ENCODE measurements at regions not wholly inside any gene's neighbourhood (a gene's known extent, or its start where the extent isn't known, plus 50 kb on each side); places are given as distances from the start of the nearest gene placed in this dataset.
A peak's percentile ranks its signal among the peaks of the same experiment; 100 is the strongest.
"Not testable (repeated sequence)": the region's sequence is repeated elsewhere in the genome, so short reads cannot be mapped to it uniquely, and the experiment has no call there.

DNA sequence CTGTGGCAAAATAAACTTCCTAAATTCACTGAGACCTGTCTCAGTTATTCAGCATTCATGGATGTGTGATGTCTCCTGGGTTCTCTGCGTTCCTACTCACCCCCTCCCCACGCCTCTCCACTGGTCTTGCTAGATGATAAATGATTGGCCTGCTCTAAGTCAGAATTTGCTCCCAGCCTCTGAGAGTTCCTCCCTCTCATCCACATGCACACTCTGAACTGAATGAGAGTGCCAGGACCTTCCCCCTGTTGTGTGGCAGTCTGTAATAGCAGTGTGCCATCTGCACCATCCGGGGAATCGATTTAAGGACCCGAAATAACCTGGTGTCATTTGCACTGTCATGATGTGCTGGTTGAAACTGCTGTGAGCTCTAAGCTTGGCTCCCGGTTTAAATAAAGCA, 135.8 kb upstream of the AFDN start:
- DNase-seq = no peak

DNA sequence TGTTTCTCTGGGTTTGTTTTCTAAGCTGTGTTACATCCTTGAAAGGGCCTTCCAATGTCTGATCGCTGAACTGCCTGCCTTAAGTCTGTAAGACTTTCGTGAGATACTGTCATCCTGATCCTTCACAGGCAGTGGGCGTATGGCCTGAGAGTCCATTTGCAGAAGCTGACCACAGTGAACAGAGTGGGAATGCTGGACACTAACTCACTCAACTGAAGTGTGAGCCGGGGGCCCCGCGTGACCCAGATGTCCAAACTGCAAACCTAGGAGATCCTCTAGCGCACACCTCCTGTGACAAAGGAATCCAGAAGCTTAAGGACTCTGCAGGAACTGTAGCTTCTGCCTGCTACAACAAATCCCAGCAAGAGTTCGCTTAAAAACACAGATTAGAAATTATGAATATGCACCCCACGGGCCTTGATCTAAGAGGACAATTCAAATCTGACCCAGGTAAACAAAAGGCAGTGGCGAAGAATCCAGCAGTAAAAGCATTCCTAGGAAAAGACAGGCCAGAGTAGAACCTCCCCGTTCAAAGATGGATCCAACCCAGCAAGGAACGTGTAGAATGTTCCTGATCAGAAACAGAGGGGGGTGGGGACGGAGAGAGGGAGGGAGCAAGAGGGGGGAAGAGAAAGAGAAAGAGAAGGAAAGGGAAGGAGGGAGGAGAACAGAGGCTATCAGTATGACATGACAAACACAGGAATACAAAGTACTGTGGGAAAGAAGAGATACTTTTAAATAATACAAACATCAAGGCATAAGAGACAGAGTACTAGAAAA, 135.0 kb upstream of the AFDN start:
- DNase-seq = no peak

DNA sequence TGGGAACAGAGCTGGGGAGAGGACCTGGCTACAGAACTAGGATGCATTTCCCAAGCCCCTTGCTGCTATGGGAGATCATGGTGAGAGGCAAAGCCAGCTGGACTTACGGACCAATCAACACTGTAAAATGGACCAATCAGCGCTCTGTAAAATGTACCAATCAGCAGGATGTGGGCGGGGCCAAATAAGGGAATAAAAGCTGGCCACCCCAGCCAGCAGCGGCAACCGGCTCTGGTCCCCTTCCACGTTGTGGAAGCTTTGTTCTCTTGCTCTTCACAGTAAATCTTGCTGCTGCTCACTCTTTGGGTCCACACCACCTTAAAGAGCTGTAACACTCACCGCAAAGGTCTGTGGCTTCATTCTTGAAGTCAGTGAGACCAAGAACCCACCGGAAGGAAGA, 133.2 kb upstream of the AFDN start:
- DNase-seq = not testable (repeated sequence)

DNA sequence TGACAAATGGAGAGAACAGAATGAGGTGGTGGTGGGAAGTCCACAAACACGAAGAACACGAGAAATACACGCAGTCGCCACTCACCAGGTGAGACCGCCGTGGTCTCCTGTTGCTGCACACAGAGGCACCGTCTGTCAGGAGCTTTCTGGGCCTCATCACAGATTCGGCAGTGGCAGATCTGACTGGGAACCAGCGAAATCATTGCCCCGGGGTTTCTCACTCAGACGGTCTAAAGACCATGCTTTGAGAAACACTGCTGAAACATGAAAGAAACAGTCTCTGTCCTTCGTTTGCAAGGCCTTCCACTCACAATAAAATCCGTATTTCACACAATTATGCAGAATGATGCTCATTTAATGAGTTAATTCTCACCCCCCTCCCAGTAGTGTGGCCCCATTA, 130.9 kb upstream of the AFDN start:
- DNase-seq = no peak

DNA sequence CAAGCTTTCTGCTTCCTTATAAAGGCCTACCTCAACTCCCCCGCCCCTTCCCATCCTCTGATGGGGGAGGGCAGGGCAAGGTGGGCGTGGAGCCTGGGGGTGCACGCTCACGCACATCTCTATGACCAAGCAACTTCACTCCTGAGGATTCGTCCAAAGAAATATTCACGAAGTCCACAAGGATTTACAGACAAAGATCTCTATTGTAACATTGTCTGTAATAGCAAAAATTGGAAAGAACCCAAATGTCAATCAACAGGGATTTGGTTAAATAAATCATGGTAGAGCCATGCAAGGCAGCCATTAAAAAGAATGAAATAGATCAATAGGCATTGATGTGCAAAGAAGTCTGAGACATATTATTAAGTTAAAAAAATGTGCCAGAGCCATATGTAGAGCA, 130.4 kb upstream of the AFDN start:
- DNase-seq = no peak

DNA sequence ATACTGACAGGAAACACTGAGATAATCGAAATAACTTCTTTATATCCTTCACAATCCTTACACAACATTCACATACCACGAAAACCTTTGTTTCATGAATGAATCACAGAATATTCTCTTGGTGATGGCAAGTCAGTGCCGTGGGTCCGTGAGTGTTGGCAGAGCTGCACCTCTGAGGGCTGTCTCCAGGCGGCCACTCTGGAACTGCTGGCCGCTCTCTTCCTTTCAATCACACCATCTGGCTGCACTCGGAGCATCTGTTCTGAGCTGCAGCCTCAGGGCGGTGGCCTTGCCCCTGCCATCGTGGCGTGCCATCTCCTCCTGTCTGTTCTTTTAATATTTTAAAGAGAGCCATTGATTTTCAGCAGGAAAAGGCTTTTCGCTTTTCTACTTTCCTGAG, 129.4 kb upstream of the AFDN start:
- no peak for DNase-seq

- no peak for DNase-seq
These were observed 128.2 kb upstream of the AFDN start for GRCh38 chr6:167698540-167698939.

DNA sequence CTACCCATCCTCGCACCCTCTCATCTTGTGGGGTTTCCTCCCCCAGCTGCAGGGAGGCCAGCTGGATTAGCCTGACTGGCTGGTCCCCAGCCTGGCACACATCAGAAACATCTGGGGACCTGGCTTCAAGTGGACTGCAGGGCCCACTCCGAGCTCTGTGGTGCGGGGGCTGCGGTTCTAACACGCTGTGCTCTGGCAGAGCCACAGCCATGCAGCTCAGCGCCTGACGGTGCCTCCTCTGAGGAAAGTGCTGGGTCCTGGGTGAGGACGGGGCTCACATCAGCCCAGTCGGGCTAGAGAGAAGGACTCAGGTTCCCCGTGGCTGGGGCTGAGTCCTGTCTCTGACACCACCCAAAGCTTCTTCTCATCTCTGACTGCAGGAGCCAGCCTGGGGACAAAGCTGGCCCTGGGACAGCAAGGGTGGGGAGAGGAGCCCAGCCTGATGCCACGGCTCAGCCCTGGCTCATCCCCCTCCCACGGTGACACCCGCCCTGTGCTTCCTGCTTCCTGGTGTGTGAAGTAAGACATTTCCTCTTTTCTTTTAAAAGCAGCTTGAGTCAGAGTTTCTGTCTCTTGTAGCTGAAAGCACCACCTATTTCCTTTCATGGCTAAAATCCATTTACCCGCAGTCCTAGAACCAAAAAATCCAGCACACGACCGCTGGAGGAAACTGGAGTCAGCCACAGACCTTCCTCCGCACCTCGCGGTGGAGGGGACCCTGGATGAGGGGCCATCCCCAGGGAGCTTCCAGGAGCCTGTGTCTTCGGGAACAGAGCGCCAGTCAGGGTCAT, 127.4 kb upstream of the AFDN start:
- DNase-seq = peak; percentile 43

DNA sequence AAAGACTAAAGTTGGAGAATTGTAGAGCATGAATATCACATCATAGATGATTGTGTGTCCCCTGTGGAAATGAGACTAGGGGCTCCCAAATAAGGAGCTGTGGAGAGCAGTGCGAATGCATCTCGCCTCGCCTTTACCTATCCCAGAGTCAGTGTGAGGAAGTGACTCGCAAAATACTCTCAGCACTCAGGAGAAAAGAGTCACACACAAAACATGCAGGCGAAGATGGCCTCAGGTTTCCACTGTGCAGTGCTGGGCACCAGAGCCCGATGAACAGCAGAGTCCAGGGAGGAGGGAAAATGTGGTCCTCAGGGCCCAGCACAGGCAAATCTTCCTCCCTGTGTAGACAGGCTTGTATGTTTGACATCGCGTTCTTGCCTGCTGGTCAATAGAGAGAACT, 126.5 kb upstream of the AFDN start:
- DNase-seq = no peak

DNA sequence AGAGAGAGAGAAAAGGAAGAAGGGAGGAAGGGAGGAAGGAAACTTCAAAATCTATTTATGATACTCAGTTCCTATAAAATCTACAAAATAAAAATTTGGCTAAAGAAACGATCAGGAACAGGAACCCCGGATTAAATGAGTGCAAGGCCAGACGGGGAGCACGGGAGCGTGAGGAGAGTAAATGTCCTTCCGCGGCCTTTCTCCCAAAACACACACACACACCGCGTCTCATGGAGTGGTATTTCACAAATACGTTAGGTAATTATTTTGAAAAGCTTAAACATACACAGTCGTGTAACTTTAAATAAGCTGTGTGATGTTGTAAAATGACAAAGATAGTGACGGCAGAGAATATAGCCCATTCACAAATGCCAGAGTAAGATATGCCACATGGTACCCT, 125.7 kb upstream of the AFDN start:
- no peak for DNase-seq

- no peak for DNase-seq
These were observed 124.4 kb upstream of the AFDN start for GRCh38 chr6:167702241-167702827.

DNA sequence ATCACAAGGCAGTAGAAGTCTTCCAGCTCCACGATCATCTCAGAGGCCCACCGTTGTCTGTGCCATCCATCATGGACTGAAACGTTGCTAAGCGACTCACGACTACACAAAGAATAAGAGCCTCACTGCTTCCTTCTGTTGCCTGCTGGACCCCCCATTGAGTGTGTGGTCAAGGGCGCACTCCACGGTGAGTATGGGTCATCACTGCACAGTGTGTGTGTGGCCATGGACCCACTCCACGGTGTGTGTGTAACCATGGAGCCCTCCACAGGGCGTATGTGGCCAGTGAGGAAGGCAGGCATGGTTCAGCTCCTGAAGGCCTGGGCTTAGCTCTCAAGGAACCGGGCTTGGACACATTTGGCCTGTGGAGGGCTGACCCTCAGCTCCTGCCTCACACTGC, 123.4 kb upstream of the AFDN start:
- no peak for DNase-seq

GRCh38 chr6:167703781-167704180, 122.9 kb upstream of the AFDN start:
- DNase-seq = no peak

DNA sequence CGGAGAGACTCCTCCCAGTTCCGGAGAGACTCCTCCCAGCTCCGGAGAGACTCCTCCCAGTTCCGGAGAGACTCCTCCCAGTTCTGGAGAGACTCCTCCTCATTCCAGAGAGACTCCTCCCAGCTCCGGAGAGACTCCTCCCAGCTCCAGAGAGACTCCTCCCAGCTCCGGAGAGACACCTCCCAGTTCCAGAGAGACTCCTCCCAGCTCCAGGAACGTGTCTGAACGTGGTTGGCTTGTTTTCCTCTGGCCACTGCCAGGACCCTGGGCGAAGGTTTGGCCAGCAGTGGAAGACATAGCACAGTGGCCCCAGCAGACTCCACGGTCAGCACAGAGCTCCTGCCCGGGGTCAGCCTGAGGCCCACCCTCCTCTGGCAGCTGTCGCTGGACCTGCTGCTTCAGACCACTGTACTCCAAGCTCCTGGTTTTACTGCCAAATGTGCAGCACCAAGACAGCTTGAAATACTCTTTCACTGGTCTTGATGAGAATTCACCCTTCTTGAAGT, 122.3 kb upstream of the AFDN start:
- no peak for DNase-seq

GRCh38 chr6:167705211-167705750, 121.4 kb upstream of the AFDN start:
- DNase-seq = no peak

- peak; percentile 49 for DNase-seq
These were observed 120.2 kb upstream of the AFDN start for GRCh38 chr6:167706313-167707109.

DNA sequence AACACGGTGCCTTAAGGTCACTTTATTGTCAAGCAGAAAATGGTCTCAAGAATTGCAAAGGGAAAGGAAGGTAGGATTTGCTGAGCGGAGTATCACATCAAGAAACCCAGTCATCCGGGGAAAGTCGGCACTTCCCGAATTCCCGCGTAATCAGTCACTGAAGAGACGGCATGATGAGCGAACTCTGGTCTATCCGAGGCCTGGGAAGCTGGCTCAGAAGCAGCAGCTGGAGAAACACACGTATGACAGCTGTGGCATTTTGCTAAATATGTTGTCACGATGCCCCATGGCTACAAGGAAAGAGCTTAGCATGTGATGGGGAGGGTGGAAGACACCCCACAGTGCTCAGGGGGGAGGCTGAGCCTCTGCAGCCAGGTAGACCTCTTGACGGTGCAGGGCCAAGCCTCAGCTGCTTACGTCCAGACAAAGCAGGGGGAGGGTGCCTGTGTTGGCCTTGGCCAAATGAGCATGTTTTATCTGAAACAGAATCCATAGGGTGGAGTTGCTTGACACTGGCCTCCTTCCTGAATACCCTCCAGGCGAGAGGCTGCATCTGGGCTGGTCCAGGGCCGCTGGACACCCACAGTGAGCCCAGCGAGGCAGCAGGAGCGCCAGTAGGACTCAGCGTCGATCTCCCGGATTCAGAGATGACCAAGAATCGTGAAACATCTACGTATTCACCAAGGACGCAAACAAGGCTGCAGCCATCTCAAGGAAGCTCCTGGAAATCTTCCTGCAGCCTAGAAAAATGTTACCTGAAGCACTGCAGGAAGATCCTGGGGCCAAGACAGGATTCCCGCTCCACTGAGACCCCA, 118.8 kb upstream of the AFDN start:
- DNase-seq = no peak

GRCh38 chr6:167708501-167709094, 118.1 kb upstream of the AFDN start:
- no peak for DNase-seq

- no peak for DNase-seq
These were observed 117.5 kb upstream of the AFDN start for GRCh38 chr6:167709196-167709595.

- DNase-seq = not testable (repeated sequence)
These were observed 116.9 kb upstream of the AFDN start for GRCh38 chr6:167709776-167710336.

- DNase-seq = no peak
These were observed 116.3 kb upstream of the AFDN start for GRCh38 chr6:167710363-167710920.
